ENCODE measurements at regions not wholly inside any gene's neighbourhood (a gene's known extent, or its start where the extent isn't known, plus 50 kb on each side); places are given as distances from the start of the nearest gene placed in this dataset.
A peak's percentile ranks its signal among the peaks of the same experiment; 100 is the strongest.

DNA sequence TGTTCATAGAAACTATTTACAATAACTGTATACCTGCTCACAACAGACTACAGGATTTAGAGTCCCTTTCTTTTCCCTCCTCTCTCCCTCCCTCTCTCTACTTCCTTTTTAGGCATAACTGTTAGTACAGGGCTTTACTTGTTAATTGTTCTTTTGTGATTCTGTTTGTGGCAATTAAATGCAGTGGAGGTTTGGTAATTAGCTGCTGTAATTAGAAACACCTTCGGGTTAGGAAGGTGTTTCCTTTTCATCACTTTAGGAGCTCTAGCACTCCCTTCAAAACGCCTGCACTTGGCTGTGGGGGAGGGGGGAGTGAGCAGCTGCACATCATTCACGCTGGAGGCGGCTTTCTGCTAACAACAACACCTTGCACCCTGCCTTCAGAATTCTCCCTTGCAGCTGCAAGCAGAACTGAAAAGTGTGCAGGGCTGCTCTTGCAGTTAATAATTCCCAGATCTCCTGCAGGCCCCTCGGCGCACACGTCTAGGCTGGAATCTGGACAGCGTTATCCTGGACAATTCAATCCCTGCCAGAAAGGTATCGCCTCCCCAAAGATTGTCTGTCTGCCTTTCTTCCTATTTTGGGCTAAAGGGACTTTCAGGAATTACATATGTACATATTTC lies 242.6 kb upstream of the RGMA start (continued):
- TF ChIP-seq CHD7 (IDR thresholded peaks at IDR 0.05; ENCODE audit: insufficient replicate concordance, low read length), result peak; percentile 18
- TF ChIP-seq JUND (IDR thresholded peaks at IDR 0.05; ENCODE audit: low read length), result no peak
- TF ChIP-seq SUZ12 (IDR thresholded peaks at IDR 0.05; ENCODE audit: low read length), result no peak; the same call in 1 of the 2 replicates
- no peak for TF ChIP-seq JUN (IDR thresholded peaks at IDR 0.05; ENCODE audit: low read depth, low read length)
- TF ChIP-seq POLR2A (IDR thresholded peaks at IDR 0.05; ENCODE audit: control extremely low read depth in 1 of 2, low read depth in 2 of 2, low read length in 2 of 2), result no peak
- TF ChIP-seq TAF1 (IDR thresholded peaks at IDR 0.05; ENCODE audit: low read depth, low read length), result no peak
- peak; percentile 72; the same call in 1 of the 2 replicates for TF ChIP-seq SRF (IDR thresholded peaks at IDR 0.05; ENCODE audit: low read depth, low read length)
- TF ChIP-seq BRCA1 (IDR thresholded peaks at IDR 0.05; ENCODE audit: low read depth, low read length), result no peak
- TF ChIP-seq, protein P1, sequence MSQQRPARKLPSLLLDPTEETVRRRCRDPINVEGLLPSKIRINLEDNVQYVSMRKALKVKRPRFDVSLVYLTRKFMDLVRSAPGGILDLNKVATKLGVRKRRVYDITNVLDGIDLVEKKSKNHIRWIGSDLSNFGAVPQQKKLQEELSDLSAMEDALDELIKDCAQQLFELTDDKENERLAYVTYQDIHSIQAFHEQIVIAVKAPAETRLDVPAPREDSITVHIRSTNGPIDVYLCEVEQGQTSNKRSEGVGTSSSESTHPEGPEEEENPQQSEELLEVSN (IDR thresholded peaks at IDR 0.05), result no peak
- TF ChIP-seq FOSL1 (IDR thresholded peaks at IDR 0.05; ENCODE audit: insufficient read depth, low read depth, low read length), result no peak
- TF ChIP-seq CBX8 (IDR thresholded peaks at IDR 0.05; ENCODE audit: borderline replicate concordance, low read depth, low read length), result no peak

Data from H1 (cell line).